ENCODE measurements at regions not wholly inside any gene's neighbourhood (a gene's known extent, or its start where the extent isn't known, plus 50 kb on each side); places are given as distances from the start of the nearest gene placed in this dataset.
A peak's percentile ranks its signal among the peaks of the same experiment; 100 is the strongest.

DNA sequence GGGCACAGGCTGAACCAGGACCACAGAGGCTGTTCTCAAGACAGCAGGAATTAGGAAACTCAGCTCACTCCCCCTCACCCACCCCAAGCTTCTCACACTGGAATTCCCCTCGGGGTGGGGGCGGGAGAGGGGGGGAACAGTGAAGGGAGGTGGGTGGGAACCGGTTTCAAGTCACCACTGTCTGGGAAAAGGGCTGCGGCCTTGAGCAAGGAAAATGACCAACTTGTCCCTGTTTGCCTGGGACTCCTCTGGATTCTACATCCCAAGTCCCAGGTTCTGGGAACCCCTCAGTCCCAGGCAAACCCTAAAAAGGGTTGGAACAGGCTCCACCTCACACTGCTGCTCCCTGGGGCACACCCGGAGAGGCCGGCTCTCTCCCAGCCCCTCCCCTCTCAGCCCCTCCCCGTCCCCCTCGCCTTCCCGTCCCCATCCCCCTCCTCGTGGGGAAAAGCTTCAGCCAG, 230.7 kb downstream of the TFAP2C start:
- Histone ChIP-seq H3K4me3 (no peak overlapping the region), H3K27ac (peak overlapping the region; percentile 54 to 74 (median 62)), H3K4me1 (peaks cover 8 to 22% (median 12%) of the 10 kb centered on the region in 4 donors), H3K9me3 (no peaks in the 10 kb centered on the region), H3K36me3 (no peaks in the 10 kb centered on the region), H3K27me3 (no peaks in the 10 kb centered on the region)
- no peak for DNase-seq
- in situ Hi-C loops (cut with MboI; ENCODE audit: low pct_ligation_motif_present in 1 of 4, low pct_unique_long_range_greater_than_20kb in 1 of 4, low sequenced_read_pairs in 3 of 4) (no loop called here), intact Hi-C loops (cut with DNase I; ENCODE audit: low total_unique reads) (no loop called here)
- TF ChIP-seq, protein P1, sequence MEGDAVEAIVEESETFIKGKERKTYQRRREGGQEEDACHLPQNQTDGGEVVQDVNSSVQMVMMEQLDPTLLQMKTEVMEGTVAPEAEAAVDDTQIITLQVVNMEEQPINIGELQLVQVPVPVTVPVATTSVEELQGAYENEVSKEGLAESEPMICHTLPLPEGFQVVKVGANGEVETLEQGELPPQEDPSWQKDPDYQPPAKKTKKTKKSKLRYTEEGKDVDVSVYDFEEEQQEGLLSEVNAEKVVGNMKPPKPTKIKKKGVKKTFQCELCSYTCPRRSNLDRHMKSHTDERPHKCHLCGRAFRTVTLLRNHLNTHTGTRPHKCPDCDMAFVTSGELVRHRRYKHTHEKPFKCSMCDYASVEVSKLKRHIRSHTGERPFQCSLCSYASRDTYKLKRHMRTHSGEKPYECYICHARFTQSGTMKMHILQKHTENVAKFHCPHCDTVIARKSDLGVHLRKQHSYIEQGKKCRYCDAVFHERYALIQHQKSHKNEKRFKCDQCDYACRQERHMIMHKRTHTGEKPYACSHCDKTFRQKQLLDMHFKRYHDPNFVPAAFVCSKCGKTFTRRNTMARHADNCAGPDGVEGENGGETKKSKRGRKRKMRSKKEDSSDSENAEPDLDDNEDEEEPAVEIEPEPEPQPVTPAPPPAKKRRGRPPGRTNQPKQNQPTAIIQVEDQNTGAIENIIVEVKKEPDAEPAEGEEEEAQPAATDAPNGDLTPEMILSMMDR (IDR thresholded peaks at IDR 0.05): no peak
- no peak for TF ChIP-seq EP300 (IDR thresholded peaks at IDR 0.05; ENCODE audit: low read depth)
- TF ChIP-seq POLR2A (IDR thresholded peaks at IDR 0.05): no peak
- no peak for TF ChIP-seq POLR2AphosphoS5 (IDR thresholded peaks at IDR 0.05)
- WGBS, 2 donors (ENCODE audit: low coverage in 1 of 2): 17% methylated on average over 10 of the region's 10 CpGs; no CpG with 5 or more reads in 1 of the 2 donors

DNA sequence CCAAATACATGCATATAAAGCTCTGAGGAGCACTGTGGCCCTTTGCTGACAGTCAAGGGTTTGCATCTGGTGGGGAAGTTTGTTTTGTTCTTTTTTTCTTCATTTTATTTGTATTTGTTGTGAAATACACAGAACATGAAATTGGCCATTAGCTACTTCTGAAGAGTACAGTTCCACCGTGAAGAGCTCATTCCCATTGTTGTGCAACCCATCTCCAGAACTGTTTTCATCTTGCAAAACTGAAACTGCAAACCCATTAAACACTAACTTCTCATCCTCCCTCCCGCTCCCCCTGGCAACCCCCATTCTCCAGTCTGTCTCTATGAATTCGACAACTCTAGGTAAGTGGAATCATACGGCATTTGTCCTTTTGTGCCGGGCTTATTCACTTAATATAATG, 231.3 kb downstream of the TFAP2C start:
- Histone ChIP-seq H3K27ac (peak overlapping the region; percentile 54 to 74 (median 62)), H3K4me3 (no peak overlapping the region), H3K27me3 (no peaks in the 10 kb centered on the region), H3K9me3 (no peaks in the 10 kb centered on the region), H3K36me3 (no peaks in the 10 kb centered on the region), H3K4me1 (peaks cover 8 to 22% (median 12%) of the 10 kb centered on the region in 4 donors)
- intact Hi-C loops (cut with DNase I; ENCODE audit: low total_unique reads) (no loop called here), in situ Hi-C loops (cut with MboI; ENCODE audit: low pct_ligation_motif_present in 1 of 4, low pct_unique_long_range_greater_than_20kb in 1 of 4, low sequenced_read_pairs in 3 of 4) (no loop called here)
- no peak for DNase-seq
- TF ChIP-seq POLR2AphosphoS5 (IDR thresholded peaks at IDR 0.05): peak in 1 of 3 donors; percentile 44
- TF ChIP-seq, protein P1 (IDR thresholded peaks at IDR 0.05): no peak
- WGBS, 2 donors (ENCODE audit: low coverage in 1 of 2): 53 to 60% methylated on average over 5 of the region's 5 CpGs

DNA sequence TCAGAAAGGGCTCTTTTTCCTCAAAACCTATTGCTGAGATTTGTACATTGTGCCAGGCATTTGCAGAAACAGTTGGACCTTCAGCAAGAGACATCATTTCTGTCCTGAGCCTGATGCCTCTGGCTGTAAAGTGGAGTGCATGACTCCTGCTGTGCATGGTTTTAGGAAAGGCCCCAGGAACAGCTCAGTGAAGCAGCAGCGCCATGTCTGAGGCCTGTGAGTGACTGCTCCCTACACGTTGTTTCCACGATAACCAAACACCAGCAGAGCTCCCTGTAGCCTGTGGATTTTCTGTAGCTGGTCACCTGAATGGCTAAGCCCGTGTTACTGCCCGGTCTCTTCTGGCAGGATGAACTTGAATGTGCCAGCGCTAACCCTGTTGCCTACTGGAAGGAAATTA, 232.5 kb downstream of the TFAP2C start:
- Histone ChIP-seq H3K4me3 (no peak overlapping the region), H3K27me3 (no peaks in the 10 kb centered on the region), H3K36me3 (no peaks in the 10 kb centered on the region), H3K4me1 (peaks cover 8 to 22% (median 12%) of the 10 kb centered on the region in 4 donors), H3K27ac (no peak overlapping the region), H3K9me3 (no peaks in the 10 kb centered on the region)
- TF ChIP-seq, protein P1 (IDR thresholded peaks at IDR 0.05): no peak
- no peak for TF ChIP-seq POLR2AphosphoS5 (IDR thresholded peaks at IDR 0.05)
- TF ChIP-seq EP300 (IDR thresholded peaks at IDR 0.05; ENCODE audit: low read depth): no peak
- TF ChIP-seq POLR2A (IDR thresholded peaks at IDR 0.05): no peak
- intact Hi-C loops (cut with DNase I; ENCODE audit: low total_unique reads) (no loop called here), in situ Hi-C loops (cut with MboI; ENCODE audit: low pct_ligation_motif_present in 1 of 4, low pct_unique_long_range_greater_than_20kb in 1 of 4, low sequenced_read_pairs in 3 of 4) (no loop called here)
- DNase-seq: no peak
- 37% methylated on average over 6 of the region's 6 CpGs; no CpG with 5 or more reads in 1 of the 2 donors for WGBS, 2 donors (ENCODE audit: low coverage in 1 of 2)

DNA sequence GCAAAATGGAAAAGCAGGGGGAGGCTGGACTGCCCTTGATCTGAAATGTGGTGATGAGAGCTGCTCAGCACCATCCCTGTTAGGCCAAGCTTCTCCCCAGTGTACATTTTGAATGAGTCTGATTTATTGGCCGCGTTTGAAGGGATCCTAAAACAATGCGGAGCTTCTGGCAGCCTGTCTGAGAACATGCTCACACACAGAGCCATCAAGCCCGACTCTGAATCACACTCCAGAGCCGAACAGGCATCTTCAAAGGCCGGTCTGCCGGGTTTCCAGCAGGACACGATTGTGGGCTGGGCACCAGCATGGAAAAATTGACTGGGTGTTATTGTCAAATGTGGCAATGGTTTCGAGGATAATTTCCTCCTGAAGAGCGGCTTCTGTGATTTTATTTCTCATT, 235.9 kb downstream of the TFAP2C start:
- WGBS, 2 donors (ENCODE audit: low coverage in 1 of 2): 46% methylated on average over 10 of the region's 10 CpGs; no CpG with 5 or more reads in 1 of the 2 donors
- H3K36me3 ChIP-seq: no peaks in the 10 kb centered on the region
- H3K4me1 ChIP-seq: peaks cover 2 to 10% (median 2%) of the 10 kb centered on the region in 4 donors
- peak; percentile 22 for DNase-seq
- peak overlapping the region in 3 of 4 donors; percentile 17 to 48 (median 31) for H3K27ac ChIP-seq
- in situ Hi-C loops (cut with MboI; ENCODE audit: low pct_ligation_motif_present in 1 of 4, low pct_unique_long_range_greater_than_20kb in 1 of 4, low sequenced_read_pairs in 3 of 4) (no loop called here), intact Hi-C loops (cut with DNase I; ENCODE audit: low total_unique reads) (no loop called here)
- H3K27me3 ChIP-seq: no peaks in the 10 kb centered on the region
- TF ChIP-seq, protein P1 (IDR thresholded peaks at IDR 0.05): no peak
- peak; percentile 16 to 23 (median 18) for TF ChIP-seq POLR2AphosphoS5 (IDR thresholded peaks at IDR 0.05)
- no peak for TF ChIP-seq POLR2A (IDR thresholded peaks at IDR 0.05)
- TF ChIP-seq EP300 (IDR thresholded peaks at IDR 0.05; ENCODE audit: low read depth): no peak
- no peak overlapping the region for H3K4me3 ChIP-seq
- H3K9me3 ChIP-seq: no peaks in the 10 kb centered on the region
